OCI-LY3 (cell line): ENCODE measurements at regions not wholly inside any gene's neighbourhood (a gene's known extent, or its start where the extent isn't known, plus 50 kb on each side); places are given as distances from the start of the nearest gene placed in this dataset.

Source experiments
- H2AFZ ChIP-seq: fragments of 200-600, 300-600 bp; shearing (Covaris generic); 2 replicates; pipeline ENCODE4 v1.6.0; 2014; ENCODE audit warnings: antibody characterized with exemption, low read depth, low read length
- H3K27ac ChIP-seq: fragments of 200-600, 300-600 bp; sonication (generic); 2 replicates; pipeline ENCODE4 v1.5.1; 2014; ENCODE audit warnings: mild to moderate bottlenecking, low read length, moderate library complexity, mixed read lengths
- H3K27me3 ChIP-seq: fragments of 200-600, 300-600 bp; sonication (generic); 2 replicates; pipeline ENCODE4 v1.6.1; 2014; ENCODE audit warnings: low read depth, low read length, mixed read lengths
- H3K36me3 ChIP-seq: fragments of 200-600, 300-600 bp; sonication (generic); replicated peaks from 2 replicates; pipeline ENCODE3; 2014; ENCODE audit warnings: low read depth, low read length, mixed read lengths
- H3K4me1 ChIP-seq: fragments of 300-600, 200-600 bp; sonication (generic); 2 replicates; pipeline ENCODE4 v1.6.1; 2014; ENCODE audit warnings: low read length, mixed read lengths
- H3K4me2 ChIP-seq: fragments of 200-600, 300-600 bp; sonication (generic); 2 replicates; pipeline ENCODE4 v1.6.1; 2014; ENCODE audit warnings: low read length, mixed read lengths
- H3K4me3 ChIP-seq: fragments of 300-600, 200-600 bp; sonication (generic); 2 replicates; pipeline ENCODE4 v1.5.1; 2014; ENCODE audit warnings: antibody characterized with exemption, mild to moderate bottlenecking, low read length, moderate library complexity
- H3K79me2 ChIP-seq: fragments of 300-600, 200-600 bp; shearing (Covaris generic); 2 replicates; pipeline ENCODE4 v1.6.1; 2014; ENCODE audit warnings: mild to moderate bottlenecking, low read length, mixed read lengths
- H3K9ac ChIP-seq: fragments of 300-600, 200-600 bp; shearing (Covaris generic); 2 replicates; pipeline ENCODE4 v1.6.0; 2014; ENCODE audit warnings: mild to moderate bottlenecking, low read length, moderate library complexity
- H3K9me3 ChIP-seq: fragments of 200-600, 300-600 bp; shearing (Covaris generic); 2 replicates; pipeline ENCODE4 v1.6.1; 2014; ENCODE audit warnings: low read length, mixed read lengths; ENCODE audit not compliant: insufficient read depth
- H4K20me1 ChIP-seq: fragments of 200-600, 300-600 bp; sonication (generic); 2 replicates; pipeline ENCODE4 v1.6.1; 2016; ENCODE audit warnings: low read length, mixed read lengths; ENCODE audit not compliant: insufficient read depth
- CTCF ChIP-seq: fragments of 200-600, 300-600 bp; sonication (generic); IDR thresholded peaks from 2 replicates; pipeline ENCODE4 v1.5.1; 2014; ENCODE audit warnings: antibody characterized with exemption, low read length, low read depth
- EZH2phosphoT487 ChIP-seq: fragments of 200-600 bp; shearing (Covaris generic); IDR thresholded peaks from 2 replicates; pipeline ENCODE4 v1.6.1; 2018; ENCODE audit warnings: antibody characterized with exemption, mixed run types, low read depth

GRCh38 chr10:44650691-44651661 is 260.2 kb upstream of the TMEM72 start:
- Histone ChIP-seq H2AFZ (no peak overlapping the region), H3K4me2 (no peak overlapping the region), H3K4me1 (no peaks in the 10 kb centered on the region), H4K20me1 (no peaks in the 10 kb centered on the region), H3K9ac (no peak overlapping the region), H3K36me3 (no peaks in the 10 kb centered on the region), H3K9me3 (no peaks in the 10 kb centered on the region), H3K79me2 (no peaks in the 10 kb centered on the region), H3K27ac (no peak overlapping the region), H3K4me3 (no peak overlapping the region), H3K27me3 (no peaks in the 10 kb centered on the region)
- TF ChIP-seq EZH2phosphoT487, result no peak

- no peaks in the 10 kb centered on the region for H3K27me3 ChIP-seq
- no peaks in the 10 kb centered on the region for H3K79me2 ChIP-seq
- no peak overlapping the region for H3K9ac ChIP-seq
- TF ChIP-seq EZH2phosphoT487, result no peak
- no peak for TF ChIP-seq CTCF
- H3K27ac ChIP-seq, result no peak overlapping the region
- H4K20me1 ChIP-seq, result no peaks in the 10 kb centered on the region
- H3K4me3 ChIP-seq, result no peak overlapping the region
- no peaks in the 10 kb centered on the region for H3K9me3 ChIP-seq
- H2AFZ ChIP-seq, result no peak overlapping the region
- H3K36me3 ChIP-seq, result no peaks in the 10 kb centered on the region
- H3K4me2 ChIP-seq, result no peak overlapping the region
- no peaks in the 10 kb centered on the region for H3K4me1 ChIP-seq
Observed at GRCh38 chr10:44651834-44652233, 259.3 kb upstream of the TMEM72 start.

- Histone ChIP-seq H3K4me3 (no peak overlapping the region), H3K27me3 (no peaks in the 10 kb centered on the region), H4K20me1 (no peaks in the 10 kb centered on the region), H2AFZ (no peak overlapping the region), H3K4me1 (no peaks in the 10 kb centered on the region), H3K9ac (no peak overlapping the region), H3K9me3 (no peaks in the 10 kb centered on the region), H3K4me2 (no peak overlapping the region), H3K27ac (no peak overlapping the region), H3K36me3 (no peaks in the 10 kb centered on the region), H3K79me2 (no peaks in the 10 kb centered on the region)
- TF ChIP-seq CTCF (no peak), EZH2phosphoT487 (no peak)
Observed at GRCh38 chr10:44659320-44659719, 251.8 kb upstream of the TMEM72 start.

GRCh38 chr10:44660271-44660670 is 250.9 kb upstream of the TMEM72 start:
- Histone ChIP-seq H3K9me3 (no peaks in the 10 kb centered on the region), H3K4me1 (no peaks in the 10 kb centered on the region), H3K79me2 (no peaks in the 10 kb centered on the region), H2AFZ (no peak overlapping the region), H3K27me3 (no peaks in the 10 kb centered on the region), H3K9ac (no peak overlapping the region), H3K36me3 (no peaks in the 10 kb centered on the region), H3K4me3 (no peak overlapping the region), H4K20me1 (no peaks in the 10 kb centered on the region), H3K27ac (no peak overlapping the region), H3K4me2 (no peak overlapping the region)
- no peak for TF ChIP-seq EZH2phosphoT487
- TF ChIP-seq CTCF, result no peak
